Upper lobe of left lung (tissue), 6 donors: ENCODE measurements at regions not wholly inside any gene's neighbourhood (a gene's known extent, or its start where the extent isn't known, plus 50 kb on each side); places are given as distances from the start of the nearest gene placed in this dataset.

Experiments used
- ATAC-seq, 2 donors: fragments of 200-7000 bp; cut with Tn5 transposase; one replicate each; pipeline ENCODE4 v1.9.1; 2022; ENCODE audit warnings: mild to moderate bottlenecking in 2 of 2, moderate library complexity in 2 of 2; ENCODE audit not compliant: low FRiP score in 2 of 2
- DNase-seq, 2 donors: peaks; one replicate each; pipeline ENCODE4 v3.0.0-alpha.2; 2019 to 2020
- H3K27ac ChIP-seq, 4 donors: fragments of 200-600 bp; sonication (generic); one replicate each; pipeline ENCODE4 v1.5.1; 2016 to 2019
- H3K27me3 ChIP-seq, 4 donors: fragments of 200-600 bp; sonication (generic); one replicate each; pipeline ENCODE4 v1.5.1; 2017 to 2019
- H3K36me3 ChIP-seq, 4 donors: fragments of 200-600 bp; sonication (generic); one replicate each; pipeline ENCODE4 v1.5.1; 2016 to 2019
- H3K4me1 ChIP-seq, 4 donors: fragments of 200-600 bp; sonication (generic); one replicate each; pipeline ENCODE4 v1.5.1; 2018 to 2019
- H3K4me3 ChIP-seq, 4 donors: fragments of 200-600 bp; sonication (generic); one replicate each; pipeline ENCODE4 v1.5.1; 2017 to 2019; ENCODE audit warnings: mild to moderate bottlenecking in 2 of 4, moderate library complexity in 1 of 4
- H3K9me3 ChIP-seq, 4 donors: fragments of 200-600 bp; sonication (generic); one replicate each; pipeline ENCODE4 v1.5.1; 2018 to 2019
- CTCF ChIP-seq, 6 experiments: fragments of 450-650 bp in 4 of 6; fragments of 200-600 bp in 2 of 6; sonication (generic) in 2 of 6; IDR thresholded peaks; one replicate each; pipeline ENCODE4 v1.5.1; 2016 to 2019; ENCODE audit warnings: antibody characterized with exemption in 6 of 6
- EP300 ChIP-seq, 4 donors: sonication (generic); formaldehyde crosslinking; IDR thresholded peaks; one replicate each; pipeline ENCODE4 v1.5.1; 2017; ENCODE audit warnings: antibody characterized with exemption in 4 of 4, control low read depth in 2 of 4
- POLR2A ChIP-seq, 4 donors: fragments of 450-650 bp; IDR thresholded peaks; one replicate each; pipeline ENCODE4 v1.5.1; 2016 to 2017; ENCODE audit warnings: antibody characterized with exemption in 4 of 4, mild to moderate bottlenecking in 2 of 4
- POLR2AphosphoS5 ChIP-seq, 2 donors: sonication (generic); formaldehyde crosslinking; IDR thresholded peaks; one replicate each; pipeline ENCODE4 v1.5.1; 2017; ENCODE audit warnings: antibody characterized with exemption in 2 of 2
- WGBS, 2 donors: methylation state at CpG; one replicate each; pipeline ENCODE4 v1.1.5; 2017 to 2018; 5-methylcytosine and 5-hydroxymethylcytosine counted together
- donor health status: DM: no; HTN: no; CAD: no; lungs with moderate emphysema.
- donor health status: DM: no; HTN: yes; CAD: no; lungs with severe emphysema.

- H3K36me3 ChIP-seq: no peaks in the 10 kb centered on the region
- no peak for DNase-seq
- H3K9me3 ChIP-seq: peaks cover 0 to 4% (median 0%) of the 10 kb centered on the region in 4 donors
- no peak overlapping the region for H3K4me3 ChIP-seq
- 89 to 98% methylated on average over 4 of the region's 4 CpGs for WGBS, 2 donors
- no peak overlapping the region for H3K27ac ChIP-seq
- ATAC-seq: no peak
- no peaks in the 10 kb centered on the region for H3K27me3 ChIP-seq
- H3K4me1 ChIP-seq: no peaks in the 10 kb centered on the region
- no peak for TF ChIP-seq EP300 (IDR thresholded peaks at IDR 0.05)
- no peak for TF ChIP-seq POLR2AphosphoS5 (IDR thresholded peaks at IDR 0.05)
- no peak for TF ChIP-seq POLR2A (IDR thresholded peaks at IDR 0.05)
- TF ChIP-seq CTCF (IDR thresholded peaks at IDR 0.05): no peak
Measured at GRCh38 chr2:136291871-136292270, 173.9 kb upstream of the CXCR4 start.

DNA sequence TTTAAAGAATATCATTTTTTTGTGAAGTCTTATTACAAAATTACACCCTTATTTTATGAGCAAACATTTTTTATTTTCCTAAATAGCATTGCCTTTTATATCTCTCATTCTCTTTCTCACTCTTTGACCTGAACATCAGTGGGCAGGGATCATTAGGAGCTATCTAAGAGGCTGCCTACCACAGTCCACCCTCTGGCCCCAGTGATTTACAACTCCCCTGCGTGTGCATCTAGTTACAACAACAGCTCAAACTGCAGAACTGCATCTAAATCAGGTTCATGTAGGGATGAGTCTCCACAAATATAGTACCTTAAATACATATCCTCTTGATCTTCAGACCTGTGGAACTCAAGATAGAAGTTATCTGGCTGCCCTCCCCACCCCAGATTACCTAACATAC lies 172.4 kb upstream of the CXCR4 start:
- Histone ChIP-seq H3K27ac (no peak overlapping the region), H3K4me1 (no peaks in the 10 kb centered on the region), H3K36me3 (no peaks in the 10 kb centered on the region), H3K4me3 (no peak overlapping the region), H3K9me3 (peaks cover 0 to 4% (median 0%) of the 10 kb centered on the region in 4 donors), H3K27me3 (no peaks in the 10 kb centered on the region)
- DNase-seq: no peak
- WGBS, 2 donors: 95 to 100% methylated on average over 1 of the region's 1 CpG
- ATAC-seq: no peak
- TF ChIP-seq POLR2A (IDR thresholded peaks at IDR 0.05) (no peak), EP300 (IDR thresholded peaks at IDR 0.05) (no peak), CTCF (IDR thresholded peaks at IDR 0.05) (no peak)

GRCh38 chr2:136288249-136288648 lies 170.3 kb upstream of the CXCR4 start:
- Histone ChIP-seq H3K27me3 (no peaks in the 10 kb centered on the region), H3K9me3 (peaks cover 0 to 4% (median 0%) of the 10 kb centered on the region in 4 donors), H3K27ac (no peak overlapping the region), H3K36me3 (no peaks in the 10 kb centered on the region), H3K4me1 (no peaks in the 10 kb centered on the region), H3K4me3 (no peak overlapping the region)
- ATAC-seq (no peak), DNase-seq (no peak)
- 93% methylated on average over 6 of the region's 6 CpGs for WGBS, 2 donors
- no peak for TF ChIP-seq CTCF (IDR thresholded peaks at IDR 0.05)
- no peak for TF ChIP-seq POLR2A (IDR thresholded peaks at IDR 0.05)
- no peak for TF ChIP-seq EP300 (IDR thresholded peaks at IDR 0.05)
- TF ChIP-seq POLR2AphosphoS5 (IDR thresholded peaks at IDR 0.05): no peak

GRCh38 chr2:136286423-136286822 lies 168.5 kb upstream of the CXCR4 start:
- no peak for DNase-seq
- Histone ChIP-seq H3K27ac (no peak overlapping the region), H3K4me1 (no peaks in the 10 kb centered on the region), H3K36me3 (no peaks in the 10 kb centered on the region), H3K9me3 (peaks cover 0 to 4% (median 0%) of the 10 kb centered on the region in 4 donors), H3K27me3 (no peaks in the 10 kb centered on the region), H3K4me3 (no peak overlapping the region)
- ATAC-seq: no peak
- 75% methylated on average over 3 of the region's 3 CpGs for WGBS, 2 donors
- TF ChIP-seq POLR2A (IDR thresholded peaks at IDR 0.05): no peak
- no peak for TF ChIP-seq EP300 (IDR thresholded peaks at IDR 0.05)
- TF ChIP-seq CTCF (IDR thresholded peaks at IDR 0.05): no peak
- no peak for TF ChIP-seq POLR2AphosphoS5 (IDR thresholded peaks at IDR 0.05)

DNA sequence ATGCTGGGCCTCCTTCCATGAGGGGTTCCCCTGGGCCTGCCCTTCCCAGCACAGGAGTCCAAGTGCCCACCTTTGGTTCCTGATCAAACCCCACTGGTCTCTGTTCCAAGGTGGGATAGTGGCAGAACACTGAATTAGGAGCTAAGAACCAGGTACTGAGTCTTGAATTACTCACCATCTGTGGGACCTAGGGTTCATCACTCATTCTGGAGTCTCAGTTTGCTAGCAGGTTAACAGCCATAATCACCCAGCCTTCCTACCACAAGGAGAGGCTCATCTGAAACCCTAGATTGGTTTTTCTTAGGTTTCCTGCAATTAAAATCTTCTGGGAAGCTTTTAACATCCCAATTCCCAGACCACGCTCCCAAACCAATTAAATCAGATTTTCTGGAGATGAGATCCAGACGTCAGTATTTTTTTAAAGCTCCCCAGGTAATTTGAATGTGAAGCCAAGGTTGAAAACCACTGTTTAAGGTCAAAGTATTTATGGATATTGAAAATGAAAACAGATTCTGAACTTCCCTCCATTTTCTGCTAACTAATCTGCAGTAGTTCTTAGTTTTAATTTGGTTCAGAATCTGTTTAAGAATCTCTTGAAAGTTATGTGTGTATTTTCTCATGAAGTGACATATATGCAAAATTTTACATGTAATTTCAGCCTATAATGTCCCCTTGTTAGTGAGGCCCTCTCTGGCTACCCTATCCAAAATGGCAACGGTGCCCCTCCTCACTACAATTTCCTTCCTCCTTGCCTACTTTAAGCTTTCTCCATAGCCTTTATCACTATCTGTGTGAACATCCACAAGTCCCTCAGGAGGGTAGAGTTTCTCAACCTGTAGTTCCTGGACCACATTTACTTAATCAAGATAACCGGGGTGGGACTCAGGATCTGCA lies 166.5 kb upstream of the CXCR4 start:
- no peaks in the 10 kb centered on the region for H3K4me1 ChIP-seq
- DNase-seq (no peak), ATAC-seq (no peak)
- TF ChIP-seq POLR2A (IDR thresholded peaks at IDR 0.05) (no peak), CTCF (IDR thresholded peaks at IDR 0.05) (no peak), POLR2AphosphoS5 (IDR thresholded peaks at IDR 0.05) (no peak), EP300 (IDR thresholded peaks at IDR 0.05) (no peak)
- H3K9me3 ChIP-seq: no peaks in the 10 kb centered on the region
- no peak overlapping the region for H3K27ac ChIP-seq
- H3K27me3 ChIP-seq: no peaks in the 10 kb centered on the region
- no peak overlapping the region for H3K4me3 ChIP-seq
- WGBS, 2 donors: 83 to 90% methylated on average over 3 to 4 of the region's 4 CpGs
- no peaks in the 10 kb centered on the region for H3K36me3 ChIP-seq
